ENCODE measurements at regions not wholly inside any gene's neighbourhood (a gene's known extent, or its start where the extent isn't known, plus 50 kb on each side); places are given as distances from the start of the nearest gene placed in this dataset.

GRCh38 chr4:120211408-120212015, 144.9 kb upstream of the MAD2L1 start:
- TF ChIP-seq CTCF (IDR thresholded peaks at IDR 0.05) = no peak
- no peak for TF ChIP-seq POLR2A (IDR thresholded peaks at IDR 0.05)

Measured in right lobe of liver (tissue), 4 donors.